H9 (cell line): ENCODE measurements at regions not wholly inside any gene's neighbourhood (a gene's known extent, or its start where the extent isn't known, plus 50 kb on each side); places are given as distances from the start of the nearest gene placed in this dataset.

Source experiments
- DNase-seq: peaks from one replicate; pipeline ENCODE4 v3.0.0-alpha.2; 2017
- H2AFZ ChIP-seq: one replicate; pipeline ENCODE4 v1.6.1; 2013; ENCODE audit warnings: mild to moderate bottlenecking, low read length, control low read depth, moderate library complexity
- H2AK5ac ChIP-seq: 2 replicates; pipeline ENCODE4 v1.6.1; 2013; ENCODE audit warnings: low read length, control low read depth, mixed read lengths; ENCODE audit not compliant: insufficient read length
- H2BK120ac ChIP-seq: one replicate; pipeline ENCODE4 v1.6.1; 2013; ENCODE audit warnings: low read depth, mild to moderate bottlenecking, low read length, control low read depth, inconsistent platforms; ENCODE audit not compliant: poor library complexity, severe bottlenecking
- H2BK12ac ChIP-seq: 2 replicates; pipeline ENCODE4 v1.6.1; 2013; ENCODE audit warnings: low read length, control low read depth, mixed read lengths, low read depth; ENCODE audit not compliant: insufficient read length
- H2BK15ac ChIP-seq: 2 replicates; pipeline ENCODE4 v1.6.1; 2013; ENCODE audit warnings: low read depth, low read length, control low read depth
- H2BK20ac ChIP-seq: one replicate; pipeline ENCODE4 v1.6.1; 2013; ENCODE audit warnings: low read depth, mild to moderate bottlenecking, low read length, control low read depth, inconsistent platforms; ENCODE audit not compliant: poor library complexity, severe bottlenecking
- H2BK5ac ChIP-seq: 2 replicates; pipeline ENCODE4 v1.6.1; 2013; ENCODE audit warnings: low read length, control low read depth, mixed read lengths; ENCODE audit not compliant: insufficient read length
- H3K14ac ChIP-seq: 2 replicates; pipeline ENCODE4 v1.6.1; 2013; ENCODE audit warnings: low read length, control low read depth; ENCODE audit not compliant: insufficient read depth
- H3K18ac ChIP-seq: 2 replicates; pipeline ENCODE4 v1.6.1; 2013; ENCODE audit warnings: low read depth, mild to moderate bottlenecking, mixed read lengths, low read length, control low read depth; ENCODE audit not compliant: insufficient read length
- H3K23ac ChIP-seq: 2 replicates; pipeline ENCODE4 v1.6.1; 2013; ENCODE audit warnings: low read length, control low read depth, mixed read lengths, low read depth; ENCODE audit not compliant: insufficient read length
- H3K23me2 ChIP-seq: 2 replicates; pipeline ENCODE4 v1.6.1; 2013; ENCODE audit warnings: low read depth, mild to moderate bottlenecking, mixed read lengths, low read length, control low read depth; ENCODE audit not compliant: insufficient read length, poor library complexity, severe bottlenecking
- H3K27ac ChIP-seq: 2 replicates; pipeline ENCODE4 v1.5.1; 2013; ENCODE audit warnings: low read length, control low read depth, mixed read lengths, low read depth; ENCODE audit not compliant: insufficient read length
- H3K27me3 ChIP-seq: 2 replicates; pipeline ENCODE4 v1.6.1; 2013; ENCODE audit warnings: low read length, control low read depth, inconsistent platforms; ENCODE audit not compliant: insufficient read depth
- H3K4ac ChIP-seq: 2 replicates; pipeline ENCODE4 v1.6.1; 2013; ENCODE audit warnings: low read depth, mild to moderate bottlenecking, control low read depth, inconsistent platforms, low read length, moderate library complexity
- H3K4me1 ChIP-seq: 2 replicates; pipeline ENCODE4 v1.6.1; 2013; ENCODE audit warnings: low read length, control low read depth, inconsistent platforms; ENCODE audit not compliant: insufficient read depth
- H3K4me2 ChIP-seq: 2 replicates; pipeline ENCODE4 v1.6.1; 2013; ENCODE audit warnings: low read length, control low read depth, mixed read lengths; ENCODE audit not compliant: insufficient read length, insufficient read depth
- H3K56ac ChIP-seq: 2 replicates; pipeline ENCODE4 v1.6.1; 2013; ENCODE audit warnings: low read depth, mild to moderate bottlenecking, mixed read lengths, low read length, control low read depth; ENCODE audit not compliant: insufficient read length
- H3K79me1 ChIP-seq: 2 replicates; pipeline ENCODE4 v1.6.1; 2013; ENCODE audit warnings: low read depth, mild to moderate bottlenecking, moderate library complexity, low read length, control low read depth, inconsistent platforms; ENCODE audit not compliant: insufficient read depth, poor library complexity, severe bottlenecking
- H3K79me2 ChIP-seq: 2 replicates; pipeline ENCODE4 v1.6.1; 2013; ENCODE audit warnings: low read length, control low read depth, inconsistent platforms; ENCODE audit not compliant: insufficient read depth
- H3K9ac ChIP-seq: 2 replicates; pipeline ENCODE4 v1.6.1; 2013; ENCODE audit warnings: low read length, control low read depth, mixed read lengths; ENCODE audit not compliant: insufficient read length; ENCODE audit errors: extremely low read depth
- H3K9me3 ChIP-seq: one replicate; pipeline ENCODE4 v1.6.1; 2013; ENCODE audit warnings: low read depth, low read length, inconsistent platforms; ENCODE audit not compliant: control insufficient read depth
- H3T11ph ChIP-seq: one replicate; pipeline ENCODE4 v1.6.1; 2013; ENCODE audit warnings: mild to moderate bottlenecking, low read length, control low read depth, inconsistent platforms
- H4K20me1 ChIP-seq: one replicate; pipeline ENCODE4 v1.6.1; 2013; ENCODE audit not compliant: control insufficient read depth, insufficient read length, insufficient read depth
- H4K5ac ChIP-seq: 2 replicates; pipeline ENCODE4 v1.6.1; 2013; ENCODE audit warnings: low read depth, mild to moderate bottlenecking, mixed read lengths, low read length, control low read depth; ENCODE audit not compliant: insufficient read length
- H4K8ac ChIP-seq: replicated peaks from 2 replicates; pipeline ENCODE4 v1.6.1; 2013; ENCODE audit warnings: low read length, control low read depth, mixed read lengths, low read depth; ENCODE audit not compliant: insufficient read length
- H4K91ac ChIP-seq: 2 replicates; pipeline ENCODE4 v1.6.1; 2013; ENCODE audit warnings: low read depth, mild to moderate bottlenecking, moderate library complexity, mixed read lengths, low read length, control low read depth; ENCODE audit not compliant: insufficient read length
- H3K27ac Mint-ChIP-seq, 3 experiments: 2 replicates in 2 of 3; 3 replicates in 1 of 3; pipeline ENCODE4 v1.8.0; 2020 to 2021; ENCODE audit warnings: mixed read lengths in 3 of 3, mild to moderate bottlenecking in 1 of 3, moderate library complexity in 1 of 3
- H3K27me3 Mint-ChIP-seq: 2 replicates; pipeline ENCODE4 v1.8.0; 2021; ENCODE audit warnings: low read depth, mild to moderate bottlenecking, moderate library complexity, mixed read lengths
- H3K36me3 Mint-ChIP-seq, 3 experiments: 2 replicates in 2 of 3; 3 replicates in 1 of 3; pipeline ENCODE4 v1.8.0; 2020 to 2021; ENCODE audit warnings: low read depth in 3 of 3, mixed read lengths in 3 of 3; ENCODE audit not compliant: insufficient read depth in 1 of 3
- H3K4me1 Mint-ChIP-seq, 2 experiments: 2 replicates each; pipeline ENCODE4 v1.8.0; 2020; ENCODE audit warnings: mixed read lengths in 2 of 2
- H3K4me3 Mint-ChIP-seq, 2 experiments: 2 replicates in 1 of 2; 3 replicates in 1 of 2; pipeline ENCODE4 v1.8.0; 2020 to 2021; ENCODE audit warnings: mild to moderate bottlenecking in 2 of 2, mixed read lengths in 2 of 2, moderate library complexity in 1 of 2
- H3K9me3 Mint-ChIP-seq, 2 experiments: 2 replicates in 1 of 2; 3 replicates in 1 of 2; pipeline ENCODE4 v1.8.0; 2020; ENCODE audit warnings: mild to moderate bottlenecking in 2 of 2, mixed read lengths in 2 of 2, moderate library complexity in 1 of 2
- WGBS: extraction: QIAGEN DNeasy Blood & Tissue Kit; methylation state at CpG from one replicate; pipeline ENCODE4 v1.1.7; 2013; ENCODE audit warnings: missing lambda C conversion rate, low lambda C conversion rate, mixed read lengths; ENCODE audit not compliant: insufficient read length; ENCODE audit errors: extremely low coverage; 5-methylcytosine and 5-hydroxymethylcytosine counted together
- TF ChIP-seq, protein P1 (sequence below): fragments of 200-600 bp; sonication (generic); conservative IDR thresholded peaks from 3 replicates; pipeline ENCODE4 v1.8.0; 2021; ENCODE audit warnings: antibody characterized with exemption, mild to moderate bottlenecking

DNA sequence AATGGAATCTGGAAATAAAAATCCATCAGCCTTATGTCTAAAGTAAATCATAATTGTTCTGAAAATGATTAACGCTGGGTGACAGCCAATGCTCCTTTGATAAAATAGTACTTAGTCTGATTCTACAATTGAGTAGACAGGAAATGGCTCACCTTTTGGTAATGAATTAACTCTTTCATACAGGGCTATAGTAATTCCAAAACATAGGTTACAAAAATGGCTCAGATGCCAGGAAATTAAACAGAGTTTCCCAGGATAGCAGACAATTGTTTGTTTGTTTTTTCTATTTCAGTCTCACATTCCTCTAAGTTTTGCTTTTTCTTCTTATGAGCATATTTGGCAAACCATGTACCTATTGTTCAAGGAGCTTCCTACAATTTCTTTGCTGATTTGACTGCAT, 257.2 kb upstream of the EPHA7 start:
- H3K23ac ChIP-seq: no peak overlapping the region
- H3K79me1 ChIP-seq: no peaks in the 10 kb centered on the region
- no peak overlapping the region for H3K56ac ChIP-seq
- no peaks in the 10 kb centered on the region for H4K20me1 ChIP-seq
- H2BK5ac ChIP-seq: no peak overlapping the region
- H2BK120ac ChIP-seq: no peak overlapping the region
- no peak overlapping the region for H3K14ac ChIP-seq
- no peak overlapping the region for H3T11ph ChIP-seq
- Mint-ChIP-seq H3K27me3 (no peaks in the 10 kb centered on the region), H3K36me3 (no peaks in the 10 kb centered on the region), H3K27ac (no peak overlapping the region), H3K4me3 (no peak overlapping the region), H3K9me3 (no peaks in the 10 kb centered on the region), H3K4me1 (no peaks in the 10 kb centered on the region)
- H4K5ac ChIP-seq: no peak overlapping the region
- no peak overlapping the region for H3K27ac ChIP-seq
- no peaks in the 10 kb centered on the region for H3K23me2 ChIP-seq
- no peak overlapping the region for H2BK20ac ChIP-seq
- no peak overlapping the region for H2BK12ac ChIP-seq
- no peaks in the 10 kb centered on the region for H3K4me1 ChIP-seq
- no peak overlapping the region for H3K4ac ChIP-seq
- TF ChIP-seq, protein P1, sequence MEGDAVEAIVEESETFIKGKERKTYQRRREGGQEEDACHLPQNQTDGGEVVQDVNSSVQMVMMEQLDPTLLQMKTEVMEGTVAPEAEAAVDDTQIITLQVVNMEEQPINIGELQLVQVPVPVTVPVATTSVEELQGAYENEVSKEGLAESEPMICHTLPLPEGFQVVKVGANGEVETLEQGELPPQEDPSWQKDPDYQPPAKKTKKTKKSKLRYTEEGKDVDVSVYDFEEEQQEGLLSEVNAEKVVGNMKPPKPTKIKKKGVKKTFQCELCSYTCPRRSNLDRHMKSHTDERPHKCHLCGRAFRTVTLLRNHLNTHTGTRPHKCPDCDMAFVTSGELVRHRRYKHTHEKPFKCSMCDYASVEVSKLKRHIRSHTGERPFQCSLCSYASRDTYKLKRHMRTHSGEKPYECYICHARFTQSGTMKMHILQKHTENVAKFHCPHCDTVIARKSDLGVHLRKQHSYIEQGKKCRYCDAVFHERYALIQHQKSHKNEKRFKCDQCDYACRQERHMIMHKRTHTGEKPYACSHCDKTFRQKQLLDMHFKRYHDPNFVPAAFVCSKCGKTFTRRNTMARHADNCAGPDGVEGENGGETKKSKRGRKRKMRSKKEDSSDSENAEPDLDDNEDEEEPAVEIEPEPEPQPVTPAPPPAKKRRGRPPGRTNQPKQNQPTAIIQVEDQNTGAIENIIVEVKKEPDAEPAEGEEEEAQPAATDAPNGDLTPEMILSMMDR: no peak
- H3K18ac ChIP-seq: no peak overlapping the region
- H3K79me2 ChIP-seq: no peaks in the 10 kb centered on the region
- H3K4me2 ChIP-seq: no peak overlapping the region
- WGBS: no CpG with 5 or more reads among the region's 1 CpG
- H3K9ac ChIP-seq: no peak overlapping the region
- H2BK15ac ChIP-seq: no peak overlapping the region
- no peak overlapping the region for H2AK5ac ChIP-seq
- no peak overlapping the region for H2AFZ ChIP-seq
- no peak overlapping the region for H4K91ac ChIP-seq
- no peak overlapping the region for H4K8ac ChIP-seq
- H3K9me3 ChIP-seq: no peaks in the 10 kb centered on the region
- DNase-seq: no peak
- H3K27me3 ChIP-seq: no peaks in the 10 kb centered on the region
